HL-60 (cell line): ENCODE measurements at regions not wholly inside any gene's neighbourhood (a gene's known extent, or its start where the extent isn't known, plus 50 kb on each side); places are given as distances from the start of the nearest gene placed in this dataset.

ENCODE experiments used
- DNase-seq, 2 experiments: peaks; one replicate each; pipeline ENCODE4 v3.0.0-alpha.2; 2010 to 2020; ENCODE audit warnings: low read depth in 1 of 2, low spot score in 1 of 2
- H3K27ac ChIP-seq: fragments of 250-450 bp; sonication (Bioruptor Pico); replicated peaks from 2 replicates; pipeline ENCODE4 v1.5.1; 2020; ENCODE audit warnings: mild to moderate bottlenecking, moderate library complexity
- H3K27me3 ChIP-seq: fragments of 250-450 bp; sonication (Bioruptor Pico); 2 replicates; pipeline ENCODE4 v1.5.1; 2021; ENCODE audit warnings: mild to moderate bottlenecking, moderate library complexity; ENCODE audit not compliant: insufficient read depth, poor library complexity, severe bottlenecking
- H3K4me3 ChIP-seq: replicated peaks from 2 replicates; pipeline ENCODE4 v1.5.1; 2011; ENCODE audit warnings: mild to moderate bottlenecking, control low read depth, low read length; ENCODE audit not compliant: insufficient read depth
- GABPA ChIP-seq: IDR thresholded peaks from 2 replicates; pipeline ENCODE4 v1.6.1; 2012; ENCODE audit warnings: low read depth
- POLR2AphosphoS5 ChIP-seq: IDR thresholded peaks from 2 replicates; pipeline ENCODE4 v1.6.1; 2012; ENCODE audit warnings: low read depth
- REST ChIP-seq: IDR thresholded peaks from 2 replicates; pipeline ENCODE4 v1.6.1; 2012; ENCODE audit warnings: low read depth; ENCODE audit not compliant: insufficient replicate concordance
- SPI1 ChIP-seq: IDR thresholded peaks from 2 replicates; pipeline ENCODE4 v1.6.1; 2012; ENCODE audit warnings: low read depth, mild to moderate bottlenecking, borderline replicate concordance
- TF ChIP-seq, protein P1 (sequence below): IDR thresholded peaks from one replicate; pipeline ENCODE4 v1.5.1; 2011; ENCODE audit warnings: low read length, control low read depth, inconsistent platforms; ENCODE audit not compliant: insufficient read depth

DNA sequence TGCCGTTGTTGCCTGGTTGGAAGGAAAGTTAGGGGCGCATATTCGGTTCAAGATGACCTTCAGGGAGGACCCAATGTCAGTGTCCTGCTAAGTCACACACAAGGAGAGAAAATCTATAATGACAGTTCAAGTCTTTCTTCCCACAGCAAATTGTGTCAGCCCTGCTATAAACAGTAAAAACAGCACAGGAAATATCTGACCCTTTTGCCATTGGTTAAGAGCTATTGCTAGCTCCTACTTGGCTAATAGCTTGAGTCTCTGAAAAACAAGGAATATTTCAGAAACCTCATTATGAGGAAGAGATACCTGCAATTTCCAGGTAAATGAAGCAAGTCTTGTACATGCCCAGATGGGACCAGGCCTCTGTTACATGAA is 175.6 kb downstream of the SKIDA1 start:
- Histone ChIP-seq H3K4me3 (no peak overlapping the region), H3K27ac (no peak overlapping the region), H3K27me3 (no peaks in the 10 kb centered on the region)
- no peak for TF ChIP-seq GABPA
- TF ChIP-seq, protein P1, sequence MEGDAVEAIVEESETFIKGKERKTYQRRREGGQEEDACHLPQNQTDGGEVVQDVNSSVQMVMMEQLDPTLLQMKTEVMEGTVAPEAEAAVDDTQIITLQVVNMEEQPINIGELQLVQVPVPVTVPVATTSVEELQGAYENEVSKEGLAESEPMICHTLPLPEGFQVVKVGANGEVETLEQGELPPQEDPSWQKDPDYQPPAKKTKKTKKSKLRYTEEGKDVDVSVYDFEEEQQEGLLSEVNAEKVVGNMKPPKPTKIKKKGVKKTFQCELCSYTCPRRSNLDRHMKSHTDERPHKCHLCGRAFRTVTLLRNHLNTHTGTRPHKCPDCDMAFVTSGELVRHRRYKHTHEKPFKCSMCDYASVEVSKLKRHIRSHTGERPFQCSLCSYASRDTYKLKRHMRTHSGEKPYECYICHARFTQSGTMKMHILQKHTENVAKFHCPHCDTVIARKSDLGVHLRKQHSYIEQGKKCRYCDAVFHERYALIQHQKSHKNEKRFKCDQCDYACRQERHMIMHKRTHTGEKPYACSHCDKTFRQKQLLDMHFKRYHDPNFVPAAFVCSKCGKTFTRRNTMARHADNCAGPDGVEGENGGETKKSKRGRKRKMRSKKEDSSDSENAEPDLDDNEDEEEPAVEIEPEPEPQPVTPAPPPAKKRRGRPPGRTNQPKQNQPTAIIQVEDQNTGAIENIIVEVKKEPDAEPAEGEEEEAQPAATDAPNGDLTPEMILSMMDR = no peak
- TF ChIP-seq SPI1 = no peak
- no peak for TF ChIP-seq REST
- no peak for TF ChIP-seq POLR2AphosphoS5
- no peak for DNase-seq

GRCh38 chr10:21347785-21348170 is 177.7 kb downstream of the SKIDA1 start:
- no peak for DNase-seq
- Histone ChIP-seq H3K27ac (no peak overlapping the region), H3K4me3 (no peak overlapping the region), H3K27me3 (no peaks in the 10 kb centered on the region)
- TF ChIP-seq GABPA (no peak), SPI1 (no peak), POLR2AphosphoS5 (no peak), REST (no peak)
- TF ChIP-seq, protein P1 = no peak

DNA sequence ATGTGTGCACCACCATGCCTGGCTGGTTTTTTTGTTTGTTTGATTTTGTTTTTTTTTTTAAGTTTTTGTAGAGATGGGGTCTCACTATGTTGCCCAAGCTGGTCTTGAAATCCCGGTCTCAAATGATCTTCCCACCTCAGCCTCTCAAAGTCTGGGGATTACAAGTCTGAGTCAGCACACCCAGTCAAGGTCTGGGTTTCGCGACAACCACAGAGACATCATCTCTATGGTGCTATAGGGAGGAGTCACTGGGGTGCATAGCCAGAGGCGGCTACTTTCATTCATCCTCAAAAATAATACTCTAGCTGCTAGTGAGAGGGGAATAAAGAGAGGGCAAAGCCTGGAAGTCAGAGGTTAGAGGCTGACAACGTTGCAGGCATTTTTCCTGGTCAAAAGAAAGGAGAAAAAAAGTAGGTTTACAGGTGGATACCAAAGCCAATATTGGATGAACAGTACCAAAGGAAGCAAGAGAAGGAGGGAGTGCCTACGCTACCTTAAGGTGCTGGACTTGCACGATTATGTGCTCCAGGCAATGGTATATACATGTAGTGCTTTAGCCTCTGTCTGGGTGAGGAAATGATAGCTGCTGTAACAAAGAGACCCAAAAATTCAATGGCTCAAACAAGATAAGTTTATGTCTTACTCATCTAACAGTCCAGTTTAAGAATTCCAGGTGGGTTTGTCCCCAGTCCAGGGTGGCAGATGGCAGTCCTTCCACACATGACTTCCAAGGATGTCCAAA is 178.3 kb downstream of the SKIDA1 start:
- no peak overlapping the region for H3K4me3 ChIP-seq
- no peak overlapping the region for H3K27ac ChIP-seq
- no peak for DNase-seq
- H3K27me3 ChIP-seq = no peaks in the 10 kb centered on the region
- TF ChIP-seq POLR2AphosphoS5 (no peak), REST (no peak), GABPA (no peak), SPI1 (no peak)
- TF ChIP-seq, protein P1 = no peak
